HEK293 (cell line): ENCODE measurements at regions not wholly inside any gene's neighbourhood (a gene's known extent, or its start where the extent isn't known, plus 50 kb on each side); places are given as distances from the start of the nearest gene placed in this dataset.

ENCODE experiments used
- CTCF ChIA-PET: fragments of 350-600 bp; formaldehyde crosslinking; extraction: SDS; loops from one replicate; lab custom pipeline; 2021; ENCODE audit warnings: antibody characterized with exemption; lab: Yijun Ruan, JAX
- POLR2A ChIA-PET: fragments of 300-600 bp; formaldehyde crosslinking; extraction: SDS; loops from one replicate; lab custom pipeline; 2020; ENCODE audit warnings: antibody characterized with exemption, inconsistent platforms; lab: Yijun Ruan, JAX
- H3K27ac ChIP-seq: fragments of 200-500 bp; sonication (Bioruptor generic); 2 replicates; pipeline ENCODE4 v1.5.1; 2014; ENCODE audit warnings: low read depth, low read length, control low read depth, inconsistent platforms; ENCODE audit errors: extremely low read depth
- H3K36me3 ChIP-seq, 2 experiments: fragments of 200-500 bp in 1 of 2; sonication (Bioruptor generic) in 1 of 2; 1 replicate in 1 of 2; 2 replicates in 1 of 2; pipeline ENCODE4 v1.5.1; 2014 to 2017; ENCODE audit warnings: inconsistent platforms in 2 of 2, low read length in 2 of 2; ENCODE audit not compliant: control insufficient read depth in 2 of 2, insufficient read depth in 1 of 2
- H3K4me1 ChIP-seq: fragments of 200-500 bp; sonication (Bioruptor generic); 2 replicates; pipeline ENCODE4 v1.5.1; 2014; ENCODE audit warnings: mild to moderate bottlenecking, low read length, inconsistent platforms; ENCODE audit not compliant: control insufficient read depth, insufficient read depth
- H3K4me3 ChIP-seq: 2 replicates; pipeline ENCODE4 v1.5.1; 2011; ENCODE audit warnings: low read depth, mild to moderate bottlenecking, control low read depth, low read length, moderate library complexity
- H3K9me3 ChIP-seq: fragments of 200-500 bp; sonication (Bioruptor generic); 2 replicates; pipeline ENCODE4 v1.5.1; 2014; ENCODE audit warnings: low read depth, low read length, inconsistent platforms; ENCODE audit not compliant: control insufficient read depth, insufficient read depth
- BCL11A ChIP-seq: fragments of 450-650 bp; formaldehyde crosslinking; IDR thresholded peaks from 2 replicates; pipeline ENCODE4 v1.5.1; 2016; ENCODE audit warnings: low read depth, missing biosample characterization, missing genetic modification characterization
- GLIS1 ChIP-seq: fragments of 450-650 bp; formaldehyde crosslinking; IDR thresholded peaks from 2 replicates; pipeline ENCODE4 v1.5.1; 2016; ENCODE audit warnings: missing biosample characterization, missing genetic modification characterization
- KLF8 ChIP-seq: fragments of 450-650 bp; formaldehyde crosslinking; IDR thresholded peaks from 2 replicates; pipeline ENCODE4 v1.5.1; 2016; ENCODE audit warnings: missing biosample characterization, missing genetic modification characterization
- SP2 ChIP-seq: fragments of 450-650 bp; formaldehyde crosslinking; IDR thresholded peaks from 2 replicates; pipeline ENCODE4 v1.5.1; 2016; ENCODE audit warnings: missing biosample characterization, missing genetic modification characterization
- ZBTB44 ChIP-seq: fragments of 450-650 bp; IDR thresholded peaks from 2 replicates; pipeline ENCODE4 v1.5.1; 2018; ENCODE audit warnings: missing biosample characterization, mild to moderate bottlenecking, missing genetic modification characterization
- ZNF214 ChIP-seq: fragments of 450-650 bp; formaldehyde crosslinking; IDR thresholded peaks from 2 replicates; pipeline ENCODE4 v1.5.1; 2017; ENCODE audit warnings: missing biosample characterization, mild to moderate bottlenecking, missing genetic modification characterization, borderline replicate concordance
- ZNF311 ChIP-seq: fragments of 450-650 bp; formaldehyde crosslinking; IDR thresholded peaks from 2 replicates; pipeline ENCODE4 v1.5.1; 2017; ENCODE audit warnings: missing biosample characterization, missing genetic modification characterization, borderline replicate concordance
- ZNF335 ChIP-seq: fragments of 450-650 bp; formaldehyde crosslinking; conservative IDR thresholded peaks from 2 replicates; pipeline ENCODE4 v1.5.1; 2016; ENCODE audit warnings: missing biosample characterization, missing genetic modification characterization
- ZNF416 ChIP-seq: fragments of 450-650 bp; formaldehyde crosslinking; IDR thresholded peaks from 2 replicates; pipeline ENCODE4 v1.5.1; 2016; ENCODE audit warnings: missing biosample characterization, missing genetic modification characterization
- ZNF488 ChIP-seq: fragments of 450-650 bp; formaldehyde crosslinking; IDR thresholded peaks from 2 replicates; pipeline ENCODE4 v1.5.1; 2016; ENCODE audit warnings: missing biosample characterization, missing genetic modification characterization
- ZNF529 ChIP-seq: fragments of 450-650 bp; formaldehyde crosslinking; IDR thresholded peaks from 2 replicates; pipeline ENCODE4 v1.5.1; 2017; ENCODE audit warnings: missing genetic modification characterization, missing biosample characterization; ENCODE audit not compliant: insufficient replicate concordance
- ZNF530 ChIP-seq: fragments of 450-650 bp; formaldehyde crosslinking; IDR thresholded peaks from 2 replicates; pipeline ENCODE4 v1.5.1; 2016; ENCODE audit warnings: low read depth, missing biosample characterization, missing genetic modification characterization
- ZNF600 ChIP-seq: fragments of 450-650 bp; formaldehyde crosslinking; IDR thresholded peaks from 2 replicates; pipeline ENCODE4 v1.5.1; 2016; ENCODE audit warnings: missing biosample characterization, missing genetic modification characterization
- ZNF629 ChIP-seq: fragments of 450-650 bp; formaldehyde crosslinking; IDR thresholded peaks from 2 replicates; pipeline ENCODE4 v1.5.1; 2017; ENCODE audit warnings: missing biosample characterization, missing genetic modification characterization
- ZSCAN30 ChIP-seq: fragments of 450-650 bp; IDR thresholded peaks from 2 replicates; pipeline ENCODE4 v1.5.1; 2018; ENCODE audit warnings: missing biosample characterization, mild to moderate bottlenecking, missing genetic modification characterization, moderate library complexity
- ZXDB ChIP-seq: fragments of 450-650 bp; formaldehyde crosslinking; IDR thresholded peaks from 2 replicates; pipeline ENCODE4 v1.5.1; 2016; ENCODE audit warnings: missing biosample characterization, missing genetic modification characterization
- TF ChIP-seq, protein P1 (sequence below): fragments of 450-650 bp; formaldehyde crosslinking; IDR thresholded peaks from 2 replicates; pipeline ENCODE4 v1.5.1; 2016; ENCODE audit warnings: missing biosample characterization, missing genetic modification characterization
- TF ChIP-seq, protein P2 (sequence below): fragments of 450-650 bp; IDR thresholded peaks from 2 replicates; pipeline ENCODE4 v1.5.1; 2018; ENCODE audit warnings: missing biosample characterization, missing genetic modification characterization
- TF ChIP-seq, protein P3 (sequence below): fragments of 450-650 bp; formaldehyde crosslinking; IDR thresholded peaks from 2 replicates; pipeline ENCODE4 v1.5.1; 2016; ENCODE audit warnings: missing biosample characterization, missing genetic modification characterization, low read depth
- TF ChIP-seq, protein P4 (sequence below): fragments of 450-650 bp; formaldehyde crosslinking; conservative IDR thresholded peaks from 2 replicates; pipeline ENCODE4 v1.5.1; 2016; ENCODE audit warnings: low read depth, missing biosample characterization, missing genetic modification characterization

GRCh38 chr11:119874660-119875238 is 145.7 kb upstream of the NECTIN1 start:
- TF ChIP-seq ZNF629 (tag by site-specific recombination) (no peak), SP2 (tag by site-specific recombination) (no peak), ZSCAN30 (tag by site-specific recombination) (no peak), ZNF214 (tag by site-specific recombination) (no peak), GLIS1 (tag by site-specific recombination) (no peak), ZNF488 (tag by site-specific recombination) (no peak), BCL11A (no peak), ZBTB44 (no peak), ZXDB (tag by site-specific recombination) (no peak), KLF8 (tag by site-specific recombination) (no peak), ZNF530 (no peak), ZNF416 (tag by site-specific recombination) (no peak), ZNF600 (tag by site-specific recombination) (no peak), ZNF311 (tag by site-specific recombination) (no peak), ZNF529 (tag by site-specific recombination) (no peak), ZNF335 (no peak)
- TF ChIP-seq, protein P1, sequence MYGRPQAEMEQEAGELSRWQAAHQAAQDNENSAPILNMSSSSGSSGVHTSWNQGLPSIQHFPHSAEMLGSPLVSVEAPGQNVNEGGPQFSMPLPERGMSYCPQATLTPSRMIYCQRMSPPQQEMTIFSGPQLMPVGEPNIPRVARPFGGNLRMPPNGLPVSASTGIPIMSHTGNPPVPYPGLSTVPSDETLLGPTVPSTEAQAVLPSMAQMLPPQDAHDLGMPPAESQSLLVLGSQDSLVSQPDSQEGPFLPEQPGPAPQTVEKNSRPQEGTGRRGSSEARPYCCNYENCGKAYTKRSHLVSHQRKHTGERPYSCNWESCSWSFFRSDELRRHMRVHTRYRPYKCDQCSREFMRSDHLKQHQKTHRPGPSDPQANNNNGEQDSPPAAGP (tag by site-specific recombination), result no peak
- TF ChIP-seq, protein P2, sequence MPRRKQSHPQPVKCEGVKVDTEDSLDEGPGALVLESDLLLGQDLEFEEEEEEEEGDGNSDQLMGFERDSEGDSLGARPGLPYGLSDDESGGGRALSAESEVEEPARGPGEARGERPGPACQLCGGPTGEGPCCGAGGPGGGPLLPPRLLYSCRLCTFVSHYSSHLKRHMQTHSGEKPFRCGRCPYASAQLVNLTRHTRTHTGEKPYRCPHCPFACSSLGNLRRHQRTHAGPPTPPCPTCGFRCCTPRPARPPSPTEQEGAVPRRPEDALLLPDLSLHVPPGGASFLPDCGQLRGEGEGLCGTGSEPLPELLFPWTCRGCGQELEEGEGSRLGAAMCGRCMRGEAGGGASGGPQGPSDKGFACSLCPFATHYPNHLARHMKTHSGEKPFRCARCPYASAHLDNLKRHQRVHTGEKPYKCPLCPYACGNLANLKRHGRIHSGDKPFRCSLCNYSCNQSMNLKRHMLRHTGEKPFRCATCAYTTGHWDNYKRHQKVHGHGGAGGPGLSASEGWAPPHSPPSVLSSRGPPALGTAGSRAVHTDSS (tag by site-specific recombination), result no peak
- TF ChIP-seq, protein P3, sequence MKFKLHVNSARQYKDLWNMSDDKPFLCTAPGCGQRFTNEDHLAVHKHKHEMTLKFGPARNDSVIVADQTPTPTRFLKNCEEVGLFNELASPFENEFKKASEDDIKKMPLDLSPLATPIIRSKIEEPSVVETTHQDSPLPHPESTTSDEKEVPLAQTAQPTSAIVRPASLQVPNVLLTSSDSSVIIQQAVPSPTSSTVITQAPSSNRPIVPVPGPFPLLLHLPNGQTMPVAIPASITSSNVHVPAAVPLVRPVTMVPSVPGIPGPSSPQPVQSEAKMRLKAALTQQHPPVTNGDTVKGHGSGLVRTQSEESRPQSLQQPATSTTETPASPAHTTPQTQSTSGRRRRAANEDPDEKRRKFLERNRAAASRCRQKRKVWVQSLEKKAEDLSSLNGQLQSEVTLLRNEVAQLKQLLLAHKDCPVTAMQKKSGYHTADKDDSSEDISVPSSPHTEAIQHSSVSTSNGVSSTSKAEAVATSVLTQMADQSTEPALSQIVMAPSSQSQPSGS (tag by site-specific recombination), result no peak
- TF ChIP-seq, protein P4, sequence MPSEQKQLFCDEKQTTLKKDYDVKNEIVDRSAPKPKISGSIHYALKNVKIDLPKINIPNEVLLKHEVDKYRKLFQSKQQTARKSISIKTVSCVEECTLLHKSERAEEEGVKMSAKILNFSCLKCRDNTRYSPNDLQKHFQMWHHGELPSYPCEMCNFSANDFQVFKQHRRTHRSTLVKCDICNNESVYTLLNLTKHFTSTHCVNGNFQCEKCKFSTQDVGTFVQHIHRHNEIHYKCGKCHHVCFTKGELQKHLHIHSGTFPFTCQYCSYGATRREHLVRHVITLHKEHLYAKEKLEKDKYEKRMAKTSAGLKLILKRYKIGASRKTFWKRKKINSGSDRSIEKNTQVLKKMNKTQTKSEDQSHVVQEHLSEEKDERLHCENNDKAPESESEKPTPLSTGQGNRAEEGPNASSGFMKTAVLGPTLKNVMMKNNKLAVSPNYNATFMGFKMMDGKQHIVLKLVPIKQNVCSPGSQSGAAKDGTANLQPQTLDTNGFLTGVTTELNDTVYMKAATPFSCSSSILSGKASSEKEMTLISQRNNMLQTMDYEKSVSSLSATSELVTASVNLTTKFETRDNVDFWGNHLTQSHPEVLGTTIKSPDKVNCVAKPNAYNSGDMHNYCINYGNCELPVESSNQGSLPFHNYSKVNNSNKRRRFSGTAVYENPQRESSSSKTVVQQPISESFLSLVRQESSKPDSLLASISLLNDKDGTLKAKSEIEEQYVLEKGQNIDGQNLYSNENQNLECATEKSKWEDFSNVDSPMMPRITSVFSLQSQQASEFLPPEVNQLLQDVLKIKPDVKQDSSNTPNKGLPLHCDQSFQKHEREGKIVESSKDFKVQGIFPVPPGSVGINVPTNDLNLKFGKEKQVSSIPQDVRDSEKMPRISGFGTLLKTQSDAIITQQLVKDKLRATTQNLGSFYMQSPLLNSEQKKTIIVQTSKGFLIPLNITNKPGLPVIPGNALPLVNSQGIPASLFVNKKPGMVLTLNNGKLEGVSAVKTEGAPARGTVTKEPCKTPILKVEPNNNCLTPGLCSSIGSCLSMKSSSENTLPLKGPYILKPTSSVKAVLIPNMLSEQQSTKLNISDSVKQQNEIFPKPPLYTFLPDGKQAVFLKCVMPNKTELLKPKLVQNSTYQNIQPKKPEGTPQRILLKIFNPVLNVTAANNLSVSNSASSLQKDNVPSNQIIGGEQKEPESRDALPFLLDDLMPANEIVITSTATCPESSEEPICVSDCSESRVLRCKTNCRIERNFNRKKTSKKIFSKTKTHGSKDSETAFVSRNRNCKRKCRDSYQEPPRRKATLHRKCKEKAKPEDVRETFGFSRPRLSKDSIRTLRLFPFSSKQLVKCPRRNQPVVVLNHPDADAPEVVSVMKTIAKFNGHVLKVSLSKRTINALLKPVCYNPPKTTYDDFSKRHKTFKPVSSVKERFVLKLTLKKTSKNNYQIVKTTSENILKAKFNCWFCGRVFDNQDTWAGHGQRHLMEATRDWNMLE (tag by site-specific recombination), result no peak
- no peaks in the 10 kb centered on the region for H3K36me3 ChIP-seq
- CTCF ChIA-PET, result no interaction called here
- POLR2A ChIA-PET, result no interaction called here
- no peak overlapping the region for H3K4me3 ChIP-seq
- H3K9me3 ChIP-seq, result no peaks in the 10 kb centered on the region
- no peaks in the 10 kb centered on the region for H3K4me1 ChIP-seq
- no peak overlapping the region for H3K27ac ChIP-seq
